Fibroblast of the aortic adventitia (primary cell): ENCODE measurements at regions not wholly inside any gene's neighbourhood (a gene's known extent, or its start where the extent isn't known, plus 50 kb on each side); places are given as distances from the start of the nearest gene placed in this dataset.

ENCODE experiments used
- DNase-seq: peaks from one replicate; pipeline ENCODE4 v3.0.0-alpha.2; 2010; ENCODE audit warnings: low read depth
- H3K4me3 ChIP-seq: 2 replicates; pipeline ENCODE4 v1.5.1; 2011; ENCODE audit warnings: low read depth, mild to moderate bottlenecking, control low read depth, low read length, moderate library complexity
- CTCF ChIP-seq: IDR thresholded peaks from 2 replicates; pipeline ENCODE4 v1.5.1; 2011; ENCODE audit warnings: mild to moderate bottlenecking, low read length, control low read depth, inconsistent platforms; ENCODE audit not compliant: insufficient read depth

GRCh38 chr3:137061186-137061585 is 103.4 kb downstream of the IL20RB start:
- H3K4me3 ChIP-seq = no peak overlapping the region
- no peak for DNase-seq
- TF ChIP-seq CTCF = no peak

- no peak for TF ChIP-seq CTCF
- H3K4me3 ChIP-seq = no peak overlapping the region
- DNase-seq = no peak
These were observed 104.5 kb downstream of the IL20RB start for GRCh38 chr3:137062250-137062649.

GRCh38 chr3:137065381-137065780 is 107.6 kb downstream of the IL20RB start:
- no peak for DNase-seq
- no peak overlapping the region for H3K4me3 ChIP-seq

GRCh38 chr3:137066092-137066491 is 108.3 kb downstream of the IL20RB start:
- no peak for TF ChIP-seq CTCF
- no peak overlapping the region for H3K4me3 ChIP-seq
- DNase-seq = no peak

More at GRCh38 chr3:137065381-137065780, 107.6 kb downstream of the IL20RB start:
- no peak for TF ChIP-seq CTCF

GRCh38 chr3:137071104-137071503 is 113.3 kb downstream of the IL20RB start:
- H3K4me3 ChIP-seq = no peak overlapping the region
- TF ChIP-seq CTCF = no peak
- no peak for DNase-seq

GRCh38 chr3:137075020-137075419 is 117.2 kb downstream of the IL20RB start:
- DNase-seq = no peak
- no peak for TF ChIP-seq CTCF

GRCh38 chr3:137078040-137078439 is 120.3 kb downstream of the IL20RB start:
- TF ChIP-seq CTCF = no peak
- H3K4me3 ChIP-seq = no peak overlapping the region
- DNase-seq = no peak

More at GRCh38 chr3:137075020-137075419, 117.2 kb downstream of the IL20RB start:
- H3K4me3 ChIP-seq = no peak overlapping the region
